AG09319 (cell line): ENCODE measurements at regions not wholly inside any gene's neighbourhood (a gene's known extent, or its start where the extent isn't known, plus 50 kb on each side); places are given as distances from the start of the nearest gene placed in this dataset.

Experiments
- DNase-seq: peaks from one replicate; pipeline ENCODE4 v3.0.0-alpha.2; 2010; ENCODE audit warnings: low read depth; ENCODE audit errors: extremely low read depth
- CTCF ChIP-seq: IDR thresholded peaks from 2 replicates; pipeline ENCODE4 v1.5.1; 2011; ENCODE audit warnings: low read depth, mild to moderate bottlenecking, inconsistent platforms, low read length, moderate library complexity

GRCh38 chr7:72481934-72482333, 69.8 kb upstream of the CALN1 start:
- no peak for TF ChIP-seq CTCF
- no peak for DNase-seq

GRCh38 chr7:72476608-72477305, 64.6 kb upstream of the CALN1 start:
- DNase-seq: no peak
- no peak for TF ChIP-seq CTCF

GRCh38 chr7:72467237-72467636, 55.1 kb upstream of the CALN1 start:
- no peak for DNase-seq
- TF ChIP-seq CTCF: no peak

- no peak for DNase-seq
Measured at GRCh38 chr7:72466797-72467196, 54.7 kb upstream of the CALN1 start.

GRCh38 chr7:72465521-72465920, 53.4 kb upstream of the CALN1 start:
- TF ChIP-seq CTCF: no peak
- DNase-seq: no peak

More at GRCh38 chr7:72466797-72467196, 54.7 kb upstream of the CALN1 start:
- no peak for TF ChIP-seq CTCF

GRCh38 chr7:72462311-72462710, 50.2 kb upstream of the CALN1 start:
- TF ChIP-seq CTCF: no peak
- no peak for DNase-seq
